CD14-positive monocyte (primary cell): ENCODE measurements at regions not wholly inside any gene's neighbourhood (a gene's known extent, or its start where the extent isn't known, plus 50 kb on each side); places are given as distances from the start of the nearest gene placed in this dataset.

ENCODE experiments used
- DNase-seq, 3 donors: peaks; one replicate each; pipeline ENCODE4 v3.0.0-alpha.2; 2011 to 2022
- H2AFZ ChIP-seq: 2 replicates; pipeline ENCODE4 v1.6.0; 2012; ENCODE audit warnings: mild to moderate bottlenecking, low read depth, low read length, inconsistent platforms; ENCODE audit not compliant: insufficient read depth, poor library complexity, severe bottlenecking
- H3K27ac ChIP-seq, 2 donors: 1 replicate in 1 of 2; 2 replicates in 1 of 2; pipeline ENCODE4 v1.5.1; 2012 to 2013; ENCODE audit warnings: low read length in 2 of 2, control low read depth in 1 of 2, inconsistent platforms in 1 of 2, low read depth in 1 of 2, mild to moderate bottlenecking in 1 of 2
- H3K27me3 ChIP-seq, 2 donors: one replicate each; pipeline versions ENCODE4 v1.6.0 to v1.6.1; 2011 to 2013; ENCODE audit warnings: low read length in 2 of 2; ENCODE audit not compliant: control insufficient read depth in 2 of 2, insufficient read depth in 2 of 2
- H3K36me3 ChIP-seq, 2 donors: replicated peaks in 1 of 2; 1 replicate in 1 of 2; 2 replicates in 1 of 2; pipeline versions ENCODE4 v1.5.1 to v1.6.1; 2012 to 2013; ENCODE audit warnings: low read length in 2 of 2, control low read depth in 1 of 2, inconsistent platforms in 1 of 2, mild to moderate bottlenecking in 1 of 2; ENCODE audit not compliant: insufficient read depth in 2 of 2, control insufficient read depth in 1 of 2
- H3K4me1 ChIP-seq, 2 donors: 1 replicate in 1 of 2; 2 replicates in 1 of 2; pipeline versions ENCODE4 v1.5.1 to v1.6.1; 2012 to 2013; ENCODE audit warnings: low read length in 2 of 2, control low read depth in 1 of 2, inconsistent platforms in 1 of 2, mild to moderate bottlenecking in 1 of 2, moderate library complexity in 1 of 2; ENCODE audit not compliant: insufficient read depth in 2 of 2, control insufficient read depth in 1 of 2
- H3K4me2 ChIP-seq: replicated peaks from 2 replicates; pipeline ENCODE3; 2012; ENCODE audit warnings: low read length, moderate library complexity, mild to moderate bottlenecking; ENCODE audit not compliant: poor library complexity, severe bottlenecking; ENCODE audit errors: extremely low read depth
- H3K4me3 ChIP-seq, 3 experiments: fragments of 200-600 bp in 1 of 3; sonication (generic) in 1 of 3; replicated peaks in 1 of 3; 1 replicate in 2 of 3; 2 replicates in 1 of 3; pipeline ENCODE4 v1.5.1; 2011 to 2013; ENCODE audit warnings: low read length in 3 of 3, mild to moderate bottlenecking in 3 of 3, control low read depth in 2 of 3, low read depth in 2 of 3, inconsistent platforms in 1 of 3, moderate library complexity in 1 of 3
- H3K79me2 ChIP-seq: 2 replicates; pipeline ENCODE4 v1.6.0; 2012; ENCODE audit warnings: mild to moderate bottlenecking, control low read depth, inconsistent platforms, low read length, moderate library complexity; ENCODE audit not compliant: insufficient read depth
- H3K9ac ChIP-seq: 2 replicates; pipeline ENCODE4 v1.6.0; 2017; ENCODE audit warnings: low read length, mild to moderate bottlenecking; ENCODE audit not compliant: insufficient read depth, poor library complexity, severe bottlenecking
- H3K9me3 ChIP-seq, 2 donors: replicated peaks in 1 of 2; 1 replicate in 1 of 2; 2 replicates in 1 of 2; pipeline versions ENCODE4 v1.5.1 to v1.6.1; 2012 to 2013; ENCODE audit warnings: low read length in 2 of 2, control low read depth in 1 of 2; ENCODE audit not compliant: control insufficient read depth in 1 of 2, insufficient read depth in 1 of 2
- H4K20me1 ChIP-seq: 2 replicates; pipeline ENCODE4 v1.6.0; 2012; ENCODE audit warnings: mild to moderate bottlenecking, low read length, control low read depth, moderate library complexity; ENCODE audit not compliant: insufficient read depth
- H3K27ac Mint-ChIP-seq, 7 donors: one replicate each; pipeline ENCODE4 v1.8.0; 2020; ENCODE audit warnings: mild to moderate bottlenecking in 7 of 7, mixed read lengths in 7 of 7, moderate library complexity in 6 of 7, inconsistent platforms in 2 of 7
- H3K27me3 Mint-ChIP-seq, 3 donors: one replicate each; pipeline ENCODE4 v1.8.0; 2021 to 2022; ENCODE audit warnings: low read depth in 3 of 3, mild to moderate bottlenecking in 3 of 3, mixed read lengths in 3 of 3, moderate library complexity in 3 of 3, inconsistent platforms in 1 of 3
- H3K36me3 Mint-ChIP-seq, 2 donors: one replicate each; pipeline ENCODE4 v1.8.0; 2020; ENCODE audit warnings: mixed read lengths in 2 of 2, inconsistent platforms in 1 of 2, mild to moderate bottlenecking in 1 of 2
- H3K4me1 Mint-ChIP-seq: one replicate; pipeline ENCODE4 v1.8.0; 2020; ENCODE audit warnings: mild to moderate bottlenecking, mixed read lengths
- H3K4me3 Mint-ChIP-seq, 2 donors: one replicate each; pipeline ENCODE4 v1.8.0; 2020; ENCODE audit warnings: mild to moderate bottlenecking in 2 of 2, mixed read lengths in 2 of 2, moderate library complexity in 1 of 2
- H3K9me3 Mint-ChIP-seq, 7 donors: one replicate each; pipeline ENCODE4 v1.8.0; 2020 to 2022; ENCODE audit warnings: mixed read lengths in 7 of 7, mild to moderate bottlenecking in 6 of 7, moderate library complexity in 6 of 7, inconsistent platforms in 2 of 7
- WGBS: methylation state at CpG from one replicate; pipeline ENCODE4 v1.1.5; 2013; ENCODE audit warnings: missing lambda C conversion rate; ENCODE audit not compliant: insufficient coverage; 5-methylcytosine and 5-hydroxymethylcytosine counted together
- intact Hi-C, 2 donors: fragments of 100-400 bp; cut with micrococcal nuclease; formaldehyde crosslinking; loops; one replicate each; pipeline versions ENCODE4 v1.15.0 to v1.15.1; 2023
- TF ChIP-seq, protein P1 (sequence below): fragments of 200-600 bp; IDR thresholded peaks from one replicate; pipeline ENCODE4 v1.8.0; 2022; ENCODE audit warnings: antibody characterized with exemption, mild to moderate bottlenecking

- no peak for DNase-seq
- Histone ChIP-seq H4K20me1 (no peaks in the 10 kb centered on the region), H3K9me3 (no peaks in the 10 kb centered on the region), H3K27me3 (no peaks in the 10 kb centered on the region), H3K27ac (no peak overlapping the region), H3K9ac (no peak overlapping the region), H3K36me3 (no peaks in the 10 kb centered on the region), H3K4me3 (no peak overlapping the region), H2AFZ (no peak overlapping the region), H3K4me1 (no peaks in the 10 kb centered on the region), H3K4me2 (no peak overlapping the region), H3K79me2 (no peaks in the 10 kb centered on the region)
- intact Hi-C loops: no loop called here
- no CpG with 5 or more reads among the region's 1 CpG for WGBS
- Mint-ChIP-seq H3K27ac (no peak overlapping the region), H3K4me3 (no peak overlapping the region), H3K9me3 (peaks cover 0 to 2% (median 0%) of the 10 kb centered on the region in 7 donors), H3K36me3 (no peaks in the 10 kb centered on the region), H3K27me3 (no peaks in the 10 kb centered on the region), H3K4me1 (no peaks in the 10 kb centered on the region)
- TF ChIP-seq, protein P1, sequence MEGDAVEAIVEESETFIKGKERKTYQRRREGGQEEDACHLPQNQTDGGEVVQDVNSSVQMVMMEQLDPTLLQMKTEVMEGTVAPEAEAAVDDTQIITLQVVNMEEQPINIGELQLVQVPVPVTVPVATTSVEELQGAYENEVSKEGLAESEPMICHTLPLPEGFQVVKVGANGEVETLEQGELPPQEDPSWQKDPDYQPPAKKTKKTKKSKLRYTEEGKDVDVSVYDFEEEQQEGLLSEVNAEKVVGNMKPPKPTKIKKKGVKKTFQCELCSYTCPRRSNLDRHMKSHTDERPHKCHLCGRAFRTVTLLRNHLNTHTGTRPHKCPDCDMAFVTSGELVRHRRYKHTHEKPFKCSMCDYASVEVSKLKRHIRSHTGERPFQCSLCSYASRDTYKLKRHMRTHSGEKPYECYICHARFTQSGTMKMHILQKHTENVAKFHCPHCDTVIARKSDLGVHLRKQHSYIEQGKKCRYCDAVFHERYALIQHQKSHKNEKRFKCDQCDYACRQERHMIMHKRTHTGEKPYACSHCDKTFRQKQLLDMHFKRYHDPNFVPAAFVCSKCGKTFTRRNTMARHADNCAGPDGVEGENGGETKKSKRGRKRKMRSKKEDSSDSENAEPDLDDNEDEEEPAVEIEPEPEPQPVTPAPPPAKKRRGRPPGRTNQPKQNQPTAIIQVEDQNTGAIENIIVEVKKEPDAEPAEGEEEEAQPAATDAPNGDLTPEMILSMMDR: peak; percentile 14
Observed at GRCh38 chr1:82090104-82090503, 289.4 kb downstream of the ADGRL2 start.

- Mint-ChIP-seq H3K4me3 (no peak overlapping the region), H3K36me3 (no peaks in the 10 kb centered on the region), H3K27ac (no peak overlapping the region), H3K27me3 (no peaks in the 10 kb centered on the region), H3K4me1 (no peaks in the 10 kb centered on the region), H3K9me3 (peaks cover 0 to 6% (median 2%) of the 10 kb centered on the region in 7 donors)
- TF ChIP-seq, protein P1: no peak
- H3K4me3 ChIP-seq: no peak overlapping the region
- no peak overlapping the region for H3K4me2 ChIP-seq
- no peaks in the 10 kb centered on the region for H3K36me3 ChIP-seq
- H3K9ac ChIP-seq: no peak overlapping the region
- no peaks in the 10 kb centered on the region for H3K79me2 ChIP-seq
- no peak for DNase-seq
- no peak overlapping the region for H3K27ac ChIP-seq
- no peaks in the 10 kb centered on the region for H3K4me1 ChIP-seq
- H2AFZ ChIP-seq: no peak overlapping the region
- H3K9me3 ChIP-seq: peaks cover 0 to 3% of the 10 kb centered on the region in 2 donors
- no peaks in the 10 kb centered on the region for H4K20me1 ChIP-seq
- no peaks in the 10 kb centered on the region for H3K27me3 ChIP-seq
- 0% methylated on average over 1 of the region's 2 CpGs for WGBS
- intact Hi-C loops: no loop called here
Observed at GRCh38 chr1:82086739-82087138, 286.0 kb downstream of the ADGRL2 start.
